Neural cell (in vitro differentiated cells): ENCODE measurements at regions not wholly inside any gene's neighbourhood (a gene's known extent, or its start where the extent isn't known, plus 50 kb on each side); places are given as distances from the start of the nearest gene placed in this dataset.

ENCODE experiments used
- EP300 ChIP-seq: fragments of 450-650 bp; conservative IDR thresholded peaks from 2 replicates; pipeline ENCODE4 v1.6.1; 2014; ENCODE audit warnings: antibody characterized with exemption, mild to moderate bottlenecking, moderate library complexity; ENCODE audit not compliant: poor library complexity, severe bottlenecking
- POLR2AphosphoS5 ChIP-seq: IDR thresholded peaks from 2 replicates; pipeline ENCODE4 v1.6.1; 2012
- REST ChIP-seq: IDR thresholded peaks from 2 replicates; pipeline ENCODE4 v1.6.1; 2012; ENCODE audit warnings: borderline replicate concordance
- TAF1 ChIP-seq: IDR thresholded peaks from 2 replicates; pipeline ENCODE4 v1.6.1; 2012; ENCODE audit warnings: low read depth
- TF ChIP-seq, protein P1 (sequence below): fragments of 450-650 bp; IDR thresholded peaks from 2 replicates; pipeline ENCODE4 v1.5.1; 2014; ENCODE audit warnings: antibody characterized with exemption, mild to moderate bottlenecking, moderate library complexity; ENCODE audit not compliant: poor library complexity, severe bottlenecking

DNA sequence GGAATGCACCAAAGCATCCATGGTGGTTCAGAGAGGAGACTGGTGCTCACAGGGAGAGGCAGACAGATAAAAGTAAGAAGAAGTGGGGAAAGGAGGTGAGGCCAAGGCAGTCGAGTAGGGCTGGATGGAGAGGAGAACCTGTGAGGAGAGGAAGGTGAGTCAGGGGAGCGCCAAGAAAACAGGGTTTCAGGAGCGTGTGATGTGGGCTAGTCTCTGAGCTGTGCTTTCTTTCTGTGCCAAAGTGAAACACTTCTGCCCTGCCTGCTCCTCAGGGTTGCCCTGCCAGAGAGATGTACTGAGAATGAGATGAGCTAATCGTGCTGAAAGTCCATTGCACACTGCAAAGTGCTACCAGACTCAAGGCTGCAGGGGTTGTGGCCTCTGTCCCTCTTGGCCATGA lies 310.7 kb upstream of the CCL2 start:
- TF ChIP-seq, protein P1, sequence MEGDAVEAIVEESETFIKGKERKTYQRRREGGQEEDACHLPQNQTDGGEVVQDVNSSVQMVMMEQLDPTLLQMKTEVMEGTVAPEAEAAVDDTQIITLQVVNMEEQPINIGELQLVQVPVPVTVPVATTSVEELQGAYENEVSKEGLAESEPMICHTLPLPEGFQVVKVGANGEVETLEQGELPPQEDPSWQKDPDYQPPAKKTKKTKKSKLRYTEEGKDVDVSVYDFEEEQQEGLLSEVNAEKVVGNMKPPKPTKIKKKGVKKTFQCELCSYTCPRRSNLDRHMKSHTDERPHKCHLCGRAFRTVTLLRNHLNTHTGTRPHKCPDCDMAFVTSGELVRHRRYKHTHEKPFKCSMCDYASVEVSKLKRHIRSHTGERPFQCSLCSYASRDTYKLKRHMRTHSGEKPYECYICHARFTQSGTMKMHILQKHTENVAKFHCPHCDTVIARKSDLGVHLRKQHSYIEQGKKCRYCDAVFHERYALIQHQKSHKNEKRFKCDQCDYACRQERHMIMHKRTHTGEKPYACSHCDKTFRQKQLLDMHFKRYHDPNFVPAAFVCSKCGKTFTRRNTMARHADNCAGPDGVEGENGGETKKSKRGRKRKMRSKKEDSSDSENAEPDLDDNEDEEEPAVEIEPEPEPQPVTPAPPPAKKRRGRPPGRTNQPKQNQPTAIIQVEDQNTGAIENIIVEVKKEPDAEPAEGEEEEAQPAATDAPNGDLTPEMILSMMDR, result no peak
- TF ChIP-seq POLR2AphosphoS5 (no peak), REST (no peak), EP300 (no peak), TAF1 (no peak)
